ENCODE measurements at regions not wholly inside any gene's neighbourhood (a gene's known extent, or its start where the extent isn't known, plus 50 kb on each side); places are given as distances from the start of the nearest gene placed in this dataset.

- Histone ChIP-seq H3K4me2 (ENCODE audit: unreplicated experiment) (no peak overlapping the region), H3K27me3 (replicated peaks; ENCODE audit: insufficient read depth) (no peaks in the 10 kb centered on the region), H3K9me3 (ENCODE audit: low read depth) (no peaks in the 10 kb centered on the region), H3K9me2 (ENCODE audit: insufficient read depth) (no peaks in the 10 kb centered on the region), H3K9ac (no peak overlapping the region), H3K4me3 (no peak overlapping the region), H3K4me1 (ENCODE audit: insufficient read depth) (peaks cover 4% of the 10 kb centered on the region; the same call in 1 of the 2 replicates), H3F3A (ENCODE audit: insufficient read depth) (no peaks in the 10 kb centered on the region), H4K20me1 (ENCODE audit: insufficient read depth) (no peaks in the 10 kb centered on the region), H2AFZ (no peak overlapping the region), H3K79me2 (ENCODE audit: insufficient read depth) (no peaks in the 10 kb centered on the region), H3K36me3 (ENCODE audit: low read depth) (no peaks in the 10 kb centered on the region), H3K27ac (no peak overlapping the region)
- in situ Hi-C loops (cut with MboI): no loop called here
- TF ChIP-seq EZH2phosphoT487 (IDR thresholded peaks at IDR 0.05; ENCODE audit: insufficient read depth, low read depth) (no peak), EZH2 (IDR thresholded peaks at IDR 0.05; ENCODE audit: insufficient read depth, poor library complexity, severe bottlenecking) (no peak)
- no peak for DNase-seq
- 80 to 84% methylated on average over 2 of the region's 2 CpGs for WGBS, 2 experiments (ENCODE audit: low coverage in 1 of 2, low lambda C conversion rate in 2 of 2, missing lambda C conversion rate in 2 of 2)
Observed at GRCh38 chrX:150051096-150051495, 112.8 kb upstream of the EOLA2 start.

DNA sequence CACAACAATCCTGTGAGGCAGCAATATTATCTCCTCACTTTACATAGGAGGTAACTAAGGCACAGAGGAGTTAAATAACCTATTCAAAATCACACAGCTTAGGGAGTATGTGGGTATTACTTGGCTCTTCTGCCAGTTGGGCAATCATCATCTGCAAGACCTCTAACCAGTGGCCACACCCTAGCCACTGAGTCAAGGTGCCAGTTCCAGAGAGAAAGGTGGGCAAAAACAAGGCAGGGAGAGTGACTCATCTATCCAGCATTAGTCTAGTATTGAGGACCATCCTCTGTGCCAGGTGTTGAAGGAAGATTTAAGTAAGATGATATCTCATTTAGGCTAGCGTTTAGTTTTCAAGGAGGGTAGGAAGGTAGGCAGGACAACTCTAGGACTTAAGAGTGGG is 113.9 kb upstream of the EOLA2 start:
- Histone ChIP-seq H3F3A (ENCODE audit: insufficient read depth) (no peaks in the 10 kb centered on the region), H3K4me1 (ENCODE audit: insufficient read depth) (peaks cover 4% of the 10 kb centered on the region; the same call in 1 of the 2 replicates), H2AFZ (no peak overlapping the region), H3K27me3 (replicated peaks; ENCODE audit: insufficient read depth) (no peaks in the 10 kb centered on the region), H3K36me3 (ENCODE audit: low read depth) (no peaks in the 10 kb centered on the region), H3K27ac (no peak overlapping the region), H3K9me3 (ENCODE audit: low read depth) (no peaks in the 10 kb centered on the region), H3K79me2 (ENCODE audit: insufficient read depth) (no peaks in the 10 kb centered on the region), H3K4me3 (no peak overlapping the region), H3K4me2 (ENCODE audit: unreplicated experiment) (no peak overlapping the region), H3K9ac (no peak overlapping the region), H4K20me1 (ENCODE audit: insufficient read depth) (no peaks in the 10 kb centered on the region), H3K9me2 (ENCODE audit: insufficient read depth) (no peaks in the 10 kb centered on the region)
- WGBS, 2 experiments (ENCODE audit: low coverage in 1 of 2, low lambda C conversion rate in 2 of 2, missing lambda C conversion rate in 2 of 2): 93 to 100% methylated on average over 1 of the region's 1 CpG
- in situ Hi-C loops (cut with MboI): no loop called here
- TF ChIP-seq EZH2phosphoT487 (IDR thresholded peaks at IDR 0.05; ENCODE audit: insufficient read depth, low read depth) (no peak), EZH2 (IDR thresholded peaks at IDR 0.05; ENCODE audit: insufficient read depth, poor library complexity, severe bottlenecking) (no peak)
- no peak for DNase-seq

GRCh38 chrX:150058728-150059127 is 120.4 kb upstream of the EOLA2 start:
- H2AFZ ChIP-seq: no peak overlapping the region
- DNase-seq: no peak
- H3K79me2 ChIP-seq (ENCODE audit: insufficient read depth): no peaks in the 10 kb centered on the region
- no peaks in the 10 kb centered on the region for H4K20me1 ChIP-seq (ENCODE audit: insufficient read depth)
- H3K4me1 ChIP-seq (ENCODE audit: insufficient read depth): peaks cover 32% of the 10 kb centered on the region
- no peak overlapping the region for H3K4me3 ChIP-seq
- H3F3A ChIP-seq (ENCODE audit: insufficient read depth): peaks cover 12% of the 10 kb centered on the region; the same call in 1 of the 2 replicates
- in situ Hi-C loops (cut with MboI): no loop called here
- H3K36me3 ChIP-seq (ENCODE audit: low read depth): no peaks in the 10 kb centered on the region
- 65 to 76% methylated on average over 1 of the region's 1 CpG for WGBS, 2 experiments (ENCODE audit: low coverage in 1 of 2, low lambda C conversion rate in 2 of 2, missing lambda C conversion rate in 2 of 2)
- H3K9ac ChIP-seq: no peak overlapping the region
- no peaks in the 10 kb centered on the region for H3K9me2 ChIP-seq (ENCODE audit: insufficient read depth)
- no peak overlapping the region for H3K4me2 ChIP-seq (ENCODE audit: unreplicated experiment)
- TF ChIP-seq EZH2 (IDR thresholded peaks at IDR 0.05; ENCODE audit: insufficient read depth, poor library complexity, severe bottlenecking): no peak
- no peak for TF ChIP-seq EZH2phosphoT487 (IDR thresholded peaks at IDR 0.05; ENCODE audit: insufficient read depth, low read depth)
- H3K9me3 ChIP-seq (ENCODE audit: low read depth): no peaks in the 10 kb centered on the region
- no peak overlapping the region for H3K27ac ChIP-seq
- H3K27me3 ChIP-seq (replicated peaks; ENCODE audit: insufficient read depth): no peaks in the 10 kb centered on the region

DNA sequence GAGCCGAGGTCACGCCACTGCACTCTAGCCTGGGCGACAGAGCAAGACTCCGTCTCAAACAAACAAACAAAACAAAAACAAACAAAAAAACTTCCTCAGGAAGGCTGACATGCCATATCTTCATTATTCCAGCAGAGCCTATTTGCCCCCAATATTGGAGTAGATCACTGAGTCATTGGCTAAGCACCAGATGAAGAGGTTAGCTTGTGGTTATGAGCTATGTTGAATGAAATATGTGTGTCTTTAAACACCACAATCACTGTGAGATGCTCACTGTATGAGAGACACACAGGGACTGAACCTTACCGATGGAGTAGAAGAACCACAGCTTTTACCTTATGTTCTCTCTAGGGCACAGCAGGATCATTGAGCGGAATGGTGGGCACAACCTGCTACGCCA is 122.1 kb upstream of the EOLA2 start:
- DNase-seq: peak; percentile 54
- in situ Hi-C loops (cut with MboI): no loop called here
- no peaks in the 10 kb centered on the region for H4K20me1 ChIP-seq (ENCODE audit: insufficient read depth)

More for the DNA sequence above, 122.1 kb upstream of the EOLA2 start:
- Histone ChIP-seq H2AFZ (no peak overlapping the region), H3K4me2 (ENCODE audit: unreplicated experiment) (no peak overlapping the region), H3K27me3 (replicated peaks; ENCODE audit: insufficient read depth) (no peaks in the 10 kb centered on the region), H3K9me3 (ENCODE audit: low read depth) (no peaks in the 10 kb centered on the region), H3K79me2 (ENCODE audit: insufficient read depth) (no peaks in the 10 kb centered on the region), H3K4me3 (no peak overlapping the region), H3K27ac (no peak overlapping the region), H3K9ac (no peak overlapping the region), H3K36me3 (ENCODE audit: low read depth) (no peaks in the 10 kb centered on the region), H3F3A (ENCODE audit: insufficient read depth) (peaks cover 12% of the 10 kb centered on the region; the same call in 1 of the 2 replicates), H3K4me1 (ENCODE audit: insufficient read depth) (peaks cover 33% of the 10 kb centered on the region), H3K9me2 (ENCODE audit: insufficient read depth) (no peaks in the 10 kb centered on the region)
- TF ChIP-seq EZH2 (IDR thresholded peaks at IDR 0.05; ENCODE audit: insufficient read depth, poor library complexity, severe bottlenecking) (no peak), EZH2phosphoT487 (IDR thresholded peaks at IDR 0.05; ENCODE audit: insufficient read depth, low read depth) (no peak)
- WGBS, 2 experiments (ENCODE audit: low coverage in 1 of 2, low lambda C conversion rate in 2 of 2, missing lambda C conversion rate in 2 of 2): 89% methylated on average over 6 to 7 of the region's 7 CpGs
